Spleen (tissue), 11 donors: ENCODE measurements at regions not wholly inside any gene's neighbourhood (a gene's known extent, or its start where the extent isn't known, plus 50 kb on each side); places are given as distances from the start of the nearest gene placed in this dataset.

Experiments used
- DNase-seq: peaks from one replicate; pipeline ENCODE4 v3.0.0-alpha.2; 2020
- H3K27ac ChIP-seq, 8 donors: fragments of 200-600 bp; sonication (generic) in 7 of 8; 1 replicate in 4 of 8; 2 replicates in 4 of 8; pipeline versions ENCODE4 v1.5.0 to v1.8.0; 2016 to 2021; ENCODE audit warnings: inconsistent platforms in 4 of 8, mild to moderate bottlenecking in 4 of 8, moderate library complexity in 1 of 8
- H3K27me3 ChIP-seq, 7 donors: fragments of 200-600 bp; sonication (generic) in 6 of 7; replicated peaks in 1 of 7; 1 replicate in 4 of 7; 2 replicates in 3 of 7; pipeline versions ENCODE4 v1.5.0 to v1.8.0; 2016 to 2021; ENCODE audit warnings: inconsistent platforms in 3 of 7, mild to moderate bottlenecking in 1 of 7
- H3K36me3 ChIP-seq, 6 donors: fragments of 200-600 bp; sonication (generic) in 5 of 6; 1 replicate in 4 of 6; 2 replicates in 2 of 6; pipeline versions ENCODE4 v1.5.0 to v1.8.0; 2016 to 2021; ENCODE audit warnings: inconsistent platforms in 2 of 6
- H3K4me1 ChIP-seq, 6 donors: fragments of 200-600 bp; sonication (generic) in 5 of 6; 1 replicate in 3 of 6; 2 replicates in 3 of 6; pipeline versions ENCODE4 v1.5.0 to v1.8.0; 2016 to 2021; ENCODE audit warnings: inconsistent platforms in 3 of 6
- H3K4me3 ChIP-seq, 8 donors: fragments of 200-600 bp; sonication (generic) in 7 of 8; 1 replicate in 4 of 8; 2 replicates in 4 of 8; pipeline versions ENCODE4 v1.5.0 to v1.8.0; 2016 to 2021; ENCODE audit warnings: inconsistent platforms in 4 of 8, mild to moderate bottlenecking in 4 of 8, moderate library complexity in 2 of 8
- H3K9me3 ChIP-seq, 8 donors: fragments of 200-600 bp; sonication (generic) in 7 of 8; 1 replicate in 4 of 8; 2 replicates in 4 of 8; pipeline versions ENCODE4 v1.5.0 to v1.8.0; 2016 to 2021; ENCODE audit warnings: inconsistent platforms in 4 of 8
- POLR2A ChIP-seq, 3 donors: fragments of 450-650 bp; IDR thresholded peaks; one replicate each; pipeline ENCODE4 v1.5.1; 2017; ENCODE audit warnings: antibody characterized with exemption in 3 of 3, mild to moderate bottlenecking in 1 of 3
- POLR2AphosphoS5 ChIP-seq, 3 donors: sonication (generic); formaldehyde crosslinking; IDR thresholded peaks; one replicate each; pipeline ENCODE4 v1.5.1; 2017; ENCODE audit warnings: antibody characterized with exemption in 3 of 3
- WGBS, 5 donors: extraction: QIAGEN DNeasy Blood & Tissue Kit in 3 of 5; methylation state at CpG; one replicate each; pipeline versions ENCODE4 v1.1.5 to v1.1.7; 2013 to 2018; 5-methylcytosine and 5-hydroxymethylcytosine counted together
- intact Hi-C: fragments of 100-400 bp; cut with DNase I; formaldehyde crosslinking; loops from one replicate; pipeline ENCODE4 v1.15.0; 2023; ENCODE audit warnings: low total_unique reads
- TF ChIP-seq, protein P1 (sequence below), 11 experiments: fragments of 200-600 bp in 7 of 11; fragments of 450-650 bp in 4 of 11; sonication (generic) in 4 of 11; IDR thresholded peaks in 8 of 11; conservative IDR thresholded peaks in 3 of 11; 1 replicate in 7 of 11; 2 replicates in 4 of 11; pipeline versions ENCODE4 v1.4.0 to v1.8.0; 2016 to 2021; ENCODE audit warnings: antibody characterized with exemption in 11 of 11, inconsistent platforms in 4 of 11, mild to moderate bottlenecking in 1 of 11
- donor health status: healthy with polysubstance abuse.
- donor health status: DM: no; HTN: no; CAD: no; lungs with moderate emphysema.
- donor health status: DM: no; HTN: no; CAD: no.
- donor health status: Bipolar disorder and iron deficiency.
- donor health status: healthy.
- donor health status: DM: no; HTN: no; CAD: no.
- donor health status: DM: yes; HTN: yes; CAD: no.

DNA sequence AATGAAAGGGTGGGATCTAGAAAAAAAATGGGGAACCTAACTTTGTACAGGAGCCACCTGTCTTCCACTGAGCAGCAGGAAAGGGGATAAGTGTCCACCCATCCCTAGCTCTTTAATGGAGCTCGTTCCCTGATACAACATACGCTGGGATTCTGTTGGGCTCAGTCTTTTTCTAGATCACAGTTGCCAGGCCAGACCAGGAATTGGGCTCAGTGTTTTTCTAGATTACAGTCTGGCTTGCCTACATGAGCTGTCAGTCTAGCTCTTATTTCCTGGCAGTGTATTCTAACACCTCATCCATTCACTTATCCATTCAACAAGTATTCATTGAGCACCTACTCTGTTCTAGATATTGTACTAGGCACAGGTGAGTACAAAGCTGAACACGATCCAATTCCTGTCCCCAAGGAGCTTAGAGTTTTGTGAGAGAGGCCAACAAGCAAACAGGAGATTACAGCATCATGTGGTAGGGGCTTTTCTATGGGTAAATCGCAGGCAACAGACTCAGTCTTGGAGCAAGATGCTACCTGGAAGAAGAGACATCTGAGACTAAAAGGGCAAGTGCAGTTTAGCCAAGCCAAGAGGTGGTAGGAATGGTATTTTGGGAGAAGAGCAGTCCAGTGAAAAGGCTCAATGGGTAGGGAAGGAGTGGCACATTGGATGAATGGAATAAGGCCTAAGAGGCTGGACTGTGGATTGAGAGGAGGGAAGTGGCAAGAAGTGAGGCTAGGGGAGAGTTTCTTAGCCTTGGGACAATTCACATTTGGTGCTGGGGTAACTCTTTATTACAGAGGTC lies 138.0 kb upstream of the HS3ST2 start:
- 78 to 88% (median 84%) methylated on average over 4 of the region's 4 CpGs for WGBS, 5 donors
- Histone ChIP-seq H3K27me3 (peaks cover 0 to 45% (median 0%) of the 10 kb centered on the region in 7 donors), H3K4me1 (peaks cover 0 to 7% (median 2%) of the 10 kb centered on the region in 6 donors), H3K4me3 (no peak overlapping the region), H3K9me3 (no peaks in the 10 kb centered on the region), H3K36me3 (no peaks in the 10 kb centered on the region), H3K27ac (no peak overlapping the region)
- TF ChIP-seq, protein P1, sequence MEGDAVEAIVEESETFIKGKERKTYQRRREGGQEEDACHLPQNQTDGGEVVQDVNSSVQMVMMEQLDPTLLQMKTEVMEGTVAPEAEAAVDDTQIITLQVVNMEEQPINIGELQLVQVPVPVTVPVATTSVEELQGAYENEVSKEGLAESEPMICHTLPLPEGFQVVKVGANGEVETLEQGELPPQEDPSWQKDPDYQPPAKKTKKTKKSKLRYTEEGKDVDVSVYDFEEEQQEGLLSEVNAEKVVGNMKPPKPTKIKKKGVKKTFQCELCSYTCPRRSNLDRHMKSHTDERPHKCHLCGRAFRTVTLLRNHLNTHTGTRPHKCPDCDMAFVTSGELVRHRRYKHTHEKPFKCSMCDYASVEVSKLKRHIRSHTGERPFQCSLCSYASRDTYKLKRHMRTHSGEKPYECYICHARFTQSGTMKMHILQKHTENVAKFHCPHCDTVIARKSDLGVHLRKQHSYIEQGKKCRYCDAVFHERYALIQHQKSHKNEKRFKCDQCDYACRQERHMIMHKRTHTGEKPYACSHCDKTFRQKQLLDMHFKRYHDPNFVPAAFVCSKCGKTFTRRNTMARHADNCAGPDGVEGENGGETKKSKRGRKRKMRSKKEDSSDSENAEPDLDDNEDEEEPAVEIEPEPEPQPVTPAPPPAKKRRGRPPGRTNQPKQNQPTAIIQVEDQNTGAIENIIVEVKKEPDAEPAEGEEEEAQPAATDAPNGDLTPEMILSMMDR (IDR thresholded peaks at IDR 0.05 in 8 of 11, conservative IDR thresholded peaks at IDR 0.05 in 3 of 11) = no peak
- TF ChIP-seq POLR2AphosphoS5 (IDR thresholded peaks at IDR 0.05) (no peak), POLR2A (IDR thresholded peaks at IDR 0.05) (no peak)
- intact Hi-C loops = no loop called here
- DNase-seq = no peak

DNA sequence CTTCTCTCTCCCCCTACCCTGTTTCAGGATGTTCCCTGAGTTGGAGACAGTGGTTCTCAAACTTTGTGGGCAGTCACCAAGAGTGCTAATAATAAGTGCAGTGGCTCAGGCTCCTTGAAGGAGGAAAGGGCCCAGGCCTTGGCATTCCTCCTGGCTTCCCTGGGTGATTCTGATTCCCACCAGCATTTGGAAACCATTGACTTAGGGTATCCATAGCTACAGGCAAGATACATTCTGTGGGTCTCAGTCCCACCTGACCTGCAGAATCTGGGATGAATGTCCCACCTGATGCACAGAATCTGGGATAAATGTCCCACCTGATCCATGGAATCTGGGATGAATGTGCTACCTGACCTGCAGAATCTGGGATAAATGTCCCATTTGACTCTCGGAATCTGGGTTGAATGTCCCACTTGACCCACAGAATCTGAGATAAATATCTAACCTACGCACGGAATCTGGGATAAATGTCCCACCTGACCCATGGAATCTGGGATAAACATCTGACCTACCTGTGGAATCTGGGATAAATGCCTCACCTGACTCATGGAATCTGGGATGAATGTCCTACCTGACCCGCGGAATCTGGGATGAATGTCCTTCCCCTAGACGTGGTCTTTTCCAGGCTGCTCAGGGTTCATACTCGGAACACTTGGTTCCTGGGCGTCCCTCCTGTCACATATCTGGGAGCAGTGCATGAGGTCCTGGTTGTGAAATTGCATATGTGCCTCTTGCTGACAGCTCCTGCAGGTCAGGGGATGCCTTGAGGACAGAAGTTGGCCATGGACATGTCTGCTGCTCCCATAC lies 136.7 kb upstream of the HS3ST2 start:
- H3K4me1 ChIP-seq = peaks cover 0 to 8% (median 2%) of the 10 kb centered on the region in 6 donors
- TF ChIP-seq, protein P1 (IDR thresholded peaks at IDR 0.05 in 8 of 11, conservative IDR thresholded peaks at IDR 0.05 in 3 of 11) = no peak
- TF ChIP-seq POLR2AphosphoS5 (IDR thresholded peaks at IDR 0.05) = no peak
- no peak for TF ChIP-seq POLR2A (IDR thresholded peaks at IDR 0.05)
- 89 to 94% (median 93%) methylated on average over 7 to 8 of the region's 8 CpGs for WGBS, 5 donors

DNA sequence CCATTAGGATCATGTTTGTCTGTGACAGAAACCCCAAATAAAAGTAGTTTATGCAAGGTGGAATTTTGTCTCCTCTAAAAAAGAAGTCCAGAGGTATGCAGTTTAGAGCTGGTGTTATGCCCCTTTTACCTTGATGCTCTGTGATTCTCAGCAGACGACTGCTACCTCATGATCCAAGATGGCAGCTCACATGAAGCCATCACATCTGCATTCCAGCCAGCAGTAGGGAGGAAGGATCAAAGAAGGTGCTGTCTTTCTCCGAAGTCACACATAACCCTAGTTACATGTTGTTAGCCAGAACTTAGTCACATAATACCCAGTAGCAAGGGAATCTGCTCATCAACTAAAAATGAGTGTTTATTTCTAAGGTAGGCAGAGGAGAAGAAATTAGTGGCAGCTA lies 135.7 kb upstream of the HS3ST2 start:
- no peak overlapping the region for H3K27ac ChIP-seq
- no peak for DNase-seq
- 77 to 93% (median 84%) methylated on average over 2 of the region's 2 CpGs for WGBS, 5 donors
- H3K36me3 ChIP-seq = no peaks in the 10 kb centered on the region
- H3K4me3 ChIP-seq = no peak overlapping the region
- peaks cover 0 to 8% (median 2%) of the 10 kb centered on the region in 6 donors for H3K4me1 ChIP-seq
- H3K27me3 ChIP-seq = peaks cover 0 to 42% (median 0%) of the 10 kb centered on the region in 7 donors
- TF ChIP-seq POLR2AphosphoS5 (IDR thresholded peaks at IDR 0.05) (no peak), POLR2A (IDR thresholded peaks at IDR 0.05) (no peak)
- TF ChIP-seq, protein P1 (IDR thresholded peaks at IDR 0.05 in 8 of 11, conservative IDR thresholded peaks at IDR 0.05 in 3 of 11) = no peak
- intact Hi-C loops = no loop called here
- H3K9me3 ChIP-seq = no peaks in the 10 kb centered on the region

More for the DNA sequence above, 136.7 kb upstream of the HS3ST2 start:
- Histone ChIP-seq H3K4me3 (no peak overlapping the region), H3K9me3 (no peaks in the 10 kb centered on the region), H3K36me3 (no peaks in the 10 kb centered on the region), H3K27me3 (peaks cover 0 to 52% (median 0%) of the 10 kb centered on the region in 7 donors), H3K27ac (no peak overlapping the region)
- intact Hi-C loops = no loop called here
- DNase-seq = no peak
